ENCODE measurements at regions not wholly inside any gene's neighbourhood (a gene's known extent, or its start where the extent isn't known, plus 50 kb on each side); places are given as distances from the start of the nearest gene placed in this dataset.

DNA sequence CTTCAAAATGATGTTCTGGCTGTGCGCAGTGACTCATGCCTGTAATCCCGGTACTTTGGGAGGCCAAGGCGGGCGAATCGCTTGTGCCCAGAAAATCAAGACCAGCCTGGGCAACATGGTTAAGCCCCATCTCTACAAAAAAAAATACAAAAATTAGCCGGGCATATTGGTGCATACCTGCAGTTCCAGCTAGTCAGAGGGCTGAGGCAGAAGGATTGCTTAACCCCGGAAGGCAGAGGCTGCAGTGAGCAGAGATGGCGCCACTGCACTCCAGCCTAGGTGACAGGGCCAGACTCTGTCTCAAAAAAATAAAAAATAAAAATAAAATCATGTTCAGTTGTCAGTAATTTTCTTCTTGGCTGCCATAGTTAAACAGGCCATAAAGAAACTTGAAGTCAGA lies 245.9 kb upstream of the USP15 start:
- H4K20me1 ChIP-seq (ENCODE audit: insufficient read depth, poor library complexity, severe bottlenecking), result no peaks in the 10 kb centered on the region
- no peak overlapping the region for H3K4me2 ChIP-seq
- DNase-seq (ENCODE audit: low spot score), result no peak
- no peak overlapping the region for H2AFZ ChIP-seq
- TF ChIP-seq EZH2 (IDR thresholded peaks at IDR 0.05; ENCODE audit: borderline replicate concordance), result no peak
- TF ChIP-seq CTCF (IDR thresholded peaks at IDR 0.05; ENCODE audit: poor library complexity), result no peak
- no peak for TF ChIP-seq EZH2phosphoT487 (IDR thresholded peaks at IDR 0.05; ENCODE audit: low read depth, severe bottlenecking, unreplicated experiment)
- H3K79me2 ChIP-seq, result no peaks in the 10 kb centered on the region
- H3K27ac ChIP-seq, result no peak overlapping the region
- H3K9me2 ChIP-seq (replicated peaks; ENCODE audit: insufficient read depth), result no peaks in the 10 kb centered on the region
- no peaks in the 10 kb centered on the region for H3K36me3 ChIP-seq (replicated peaks; ENCODE audit: insufficient read depth, low read depth)
- no peaks in the 10 kb centered on the region for H3K9me3 ChIP-seq (ENCODE audit: low read depth)
- H3K4me1 ChIP-seq (ENCODE audit: insufficient read depth), result no peaks in the 10 kb centered on the region
- no peak overlapping the region for H3K4me3 ChIP-seq
- WGBS (ENCODE audit: low lambda C conversion rate, missing lambda C conversion rate), result 94% methylated on average over 8 of the region's 8 CpGs
- H3K27me3 ChIP-seq, result no peaks in the 10 kb centered on the region

- no peak for TF ChIP-seq EZH2phosphoT487 (IDR thresholded peaks at IDR 0.05; ENCODE audit: low read depth, severe bottlenecking, unreplicated experiment)
- no peak for TF ChIP-seq EZH2 (IDR thresholded peaks at IDR 0.05; ENCODE audit: borderline replicate concordance)
- no peak for TF ChIP-seq CTCF (IDR thresholded peaks at IDR 0.05; ENCODE audit: poor library complexity)
- Histone ChIP-seq H3K9me2 (replicated peaks; ENCODE audit: insufficient read depth) (no peaks in the 10 kb centered on the region), H3K4me3 (no peak overlapping the region), H3K9me3 (ENCODE audit: low read depth) (no peaks in the 10 kb centered on the region), H2AFZ (no peak overlapping the region), H3K4me2 (no peak overlapping the region), H3K27ac (no peak overlapping the region), H3K36me3 (replicated peaks; ENCODE audit: insufficient read depth, low read depth) (no peaks in the 10 kb centered on the region), H3K79me2 (no peaks in the 10 kb centered on the region), H3K4me1 (ENCODE audit: insufficient read depth) (no peaks in the 10 kb centered on the region), H4K20me1 (ENCODE audit: insufficient read depth, poor library complexity, severe bottlenecking) (no peaks in the 10 kb centered on the region), H3K27me3 (no peaks in the 10 kb centered on the region)
- no peak for DNase-seq (ENCODE audit: low spot score)
- 79% methylated on average over 3 of the region's 3 CpGs for WGBS (ENCODE audit: low lambda C conversion rate, missing lambda C conversion rate)
These were observed 244.2 kb upstream of the USP15 start for GRCh38 chr12:62016021-62016420.

GRCh38 chr12:62021808-62022207 lies 238.4 kb upstream of the USP15 start:
- Histone ChIP-seq H3K4me1 (ENCODE audit: insufficient read depth) (no peaks in the 10 kb centered on the region), H4K20me1 (ENCODE audit: insufficient read depth, poor library complexity, severe bottlenecking) (no peaks in the 10 kb centered on the region), H3K9me2 (replicated peaks; ENCODE audit: insufficient read depth) (no peaks in the 10 kb centered on the region), H3K9me3 (ENCODE audit: low read depth) (no peaks in the 10 kb centered on the region), H3K27me3 (no peaks in the 10 kb centered on the region), H2AFZ (no peak overlapping the region), H3K36me3 (replicated peaks; ENCODE audit: insufficient read depth, low read depth) (no peaks in the 10 kb centered on the region), H3K27ac (no peak overlapping the region), H3K79me2 (no peaks in the 10 kb centered on the region), H3K4me3 (no peak overlapping the region), H3K4me2 (no peak overlapping the region)
- TF ChIP-seq EZH2phosphoT487 (IDR thresholded peaks at IDR 0.05; ENCODE audit: low read depth, severe bottlenecking, unreplicated experiment) (no peak), EZH2 (IDR thresholded peaks at IDR 0.05; ENCODE audit: borderline replicate concordance) (no peak), CTCF (IDR thresholded peaks at IDR 0.05; ENCODE audit: poor library complexity) (no peak)
- no peak for DNase-seq (ENCODE audit: low spot score)
- WGBS (ENCODE audit: low lambda C conversion rate, missing lambda C conversion rate), result 87% methylated on average over 6 of the region's 6 CpGs

DNA sequence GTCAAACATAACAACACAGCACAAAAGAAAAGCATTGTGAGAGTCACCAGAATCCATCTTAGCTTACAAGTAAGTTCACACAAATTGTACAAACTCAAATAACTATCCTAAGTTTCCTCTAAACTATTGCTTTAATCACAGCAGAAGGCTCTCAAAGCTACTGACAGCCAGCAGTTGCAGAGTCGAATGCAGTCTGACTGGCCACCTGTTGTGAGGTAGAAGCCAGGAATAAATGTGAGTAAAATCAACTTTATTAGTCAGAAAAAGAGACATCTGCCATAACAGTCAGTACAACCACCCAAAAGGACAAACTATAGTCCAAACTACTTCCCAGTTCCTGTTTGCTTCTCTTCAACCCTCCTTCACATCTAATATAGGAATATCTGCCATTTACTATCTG lies 231.7 kb upstream of the USP15 start:
- no peaks in the 10 kb centered on the region for H3K9me2 ChIP-seq (replicated peaks; ENCODE audit: insufficient read depth)
- H3K4me2 ChIP-seq, result no peak overlapping the region
- DNase-seq (ENCODE audit: low spot score), result no peak
- H4K20me1 ChIP-seq (ENCODE audit: insufficient read depth, poor library complexity, severe bottlenecking), result no peaks in the 10 kb centered on the region
- TF ChIP-seq EZH2 (IDR thresholded peaks at IDR 0.05; ENCODE audit: borderline replicate concordance) (no peak), EZH2phosphoT487 (IDR thresholded peaks at IDR 0.05; ENCODE audit: low read depth, severe bottlenecking, unreplicated experiment) (no peak), CTCF (IDR thresholded peaks at IDR 0.05; ENCODE audit: poor library complexity) (no peak)
- no peak overlapping the region for H3K27ac ChIP-seq
- H3K27me3 ChIP-seq, result no peaks in the 10 kb centered on the region
- no peaks in the 10 kb centered on the region for H3K79me2 ChIP-seq
- H3K36me3 ChIP-seq (replicated peaks; ENCODE audit: insufficient read depth, low read depth), result no peaks in the 10 kb centered on the region
- H3K4me1 ChIP-seq (ENCODE audit: insufficient read depth), result no peaks in the 10 kb centered on the region
- no peaks in the 10 kb centered on the region for H3K9me3 ChIP-seq (ENCODE audit: low read depth)
- WGBS (ENCODE audit: low lambda C conversion rate, missing lambda C conversion rate), result 86% methylated on average over 1 of the region's 1 CpG
- no peak overlapping the region for H3K4me3 ChIP-seq
- no peak overlapping the region for H2AFZ ChIP-seq

All from hepatocyte (in vitro differentiated cells).